ENCODE measurements at regions not wholly inside any gene's neighbourhood (a gene's known extent, or its start where the extent isn't known, plus 50 kb on each side); places are given as distances from the start of the nearest gene placed in this dataset.

GRCh38 chr4:57162499-57163019 is 52.4 kb upstream of the IGFBP7 start:
- TF ChIP-seq CTCF (IDR thresholded peaks at IDR 0.05) (no peak), POLR2A (IDR thresholded peaks at IDR 0.05) (no peak), POLR2AphosphoS5 (IDR thresholded peaks at IDR 0.05) (no peak), EP300 (IDR thresholded peaks at IDR 0.05; ENCODE audit: low read depth) (no peak)

All from transverse colon (tissue), 4 donors.